Esophagus squamous epithelium (tissue), 4 donors: ENCODE measurements at regions not wholly inside any gene's neighbourhood (a gene's known extent, or its start where the extent isn't known, plus 50 kb on each side); places are given as distances from the start of the nearest gene placed in this dataset.

Experiments
- CTCF ChIP-seq, 6 experiments: fragments of 450-650 bp in 4 of 6; fragments of 200-600 bp in 2 of 6; sonication (generic) in 2 of 6; IDR thresholded peaks; one replicate each; pipeline ENCODE4 v1.5.1; 2016 to 2019; ENCODE audit warnings: antibody characterized with exemption in 6 of 6, mild to moderate bottlenecking in 4 of 6, moderate library complexity in 4 of 6
- POLR2A ChIP-seq, 4 donors: fragments of 450-650 bp; IDR thresholded peaks; one replicate each; pipeline ENCODE4 v1.6.1; 2017; ENCODE audit warnings: antibody characterized with exemption in 4 of 4, mild to moderate bottlenecking in 4 of 4, moderate library complexity in 3 of 4

- TF ChIP-seq CTCF (IDR thresholded peaks at IDR 0.05) (no peak), POLR2A (IDR thresholded peaks at IDR 0.05) (no peak)
Measured at GRCh38 chr6:15735567-15736265, 72.9 kb upstream of the DTNBP1 start.
